OCI-LY3 (cell line): ENCODE measurements at regions not wholly inside any gene's neighbourhood (a gene's known extent, or its start where the extent isn't known, plus 50 kb on each side); places are given as distances from the start of the nearest gene placed in this dataset.

Source experiments
- CTCF ChIP-seq: fragments of 200-600, 300-600 bp; sonication (generic); IDR thresholded peaks from 2 replicates; pipeline ENCODE4 v1.5.1; 2014; ENCODE audit warnings: antibody characterized with exemption, low read length, low read depth
- EZH2phosphoT487 ChIP-seq: fragments of 200-600 bp; shearing (Covaris generic); IDR thresholded peaks from 2 replicates; pipeline ENCODE4 v1.6.1; 2018; ENCODE audit warnings: antibody characterized with exemption, mixed run types, low read depth

- TF ChIP-seq CTCF: no peak
- TF ChIP-seq EZH2phosphoT487: no peak
These were observed 231.8 kb downstream of the MAP2K4 start for GRCh38 chr17:12252462-12252861.
